GM12864 (cell line): ENCODE measurements at regions not wholly inside any gene's neighbourhood (a gene's known extent, or its start where the extent isn't known, plus 50 kb on each side); places are given as distances from the start of the nearest gene placed in this dataset.

Experiments used
- DNase-seq: peaks from one replicate; pipeline ENCODE4 v3.0.0-alpha.2; 2011; ENCODE audit warnings: low read depth
- H3K4me3 ChIP-seq: 2 replicates; pipeline ENCODE4 v1.5.1; 2011; ENCODE audit warnings: mild to moderate bottlenecking, low read depth, low read length, control low read depth
- TF ChIP-seq, protein P1 (sequence below): IDR thresholded peaks from 2 replicates; pipeline ENCODE4 v1.5.1; 2011; ENCODE audit warnings: low read depth, mild to moderate bottlenecking, moderate library complexity, low read length, control low read depth, inconsistent platforms; ENCODE audit errors: missing control alignments

DNA sequence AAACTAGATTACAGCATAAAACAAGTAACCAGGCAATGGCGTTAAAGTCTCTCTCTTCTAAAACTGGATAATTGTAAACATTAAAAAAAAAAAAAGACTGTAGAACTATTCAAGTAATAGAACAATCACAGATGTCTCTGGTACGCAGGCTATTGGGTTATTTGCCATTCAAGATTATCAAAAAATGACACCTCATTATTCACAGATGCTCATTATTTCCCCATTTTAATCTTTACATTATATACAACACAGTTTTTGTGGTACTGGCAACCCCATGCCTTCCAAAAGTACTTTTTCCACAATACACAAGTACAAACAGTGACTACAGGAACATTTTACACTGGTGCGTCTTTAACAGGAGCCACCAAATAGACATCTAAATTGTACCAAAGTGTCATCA lies 109.4 kb downstream of the ZNF608 start:
- TF ChIP-seq, protein P1, sequence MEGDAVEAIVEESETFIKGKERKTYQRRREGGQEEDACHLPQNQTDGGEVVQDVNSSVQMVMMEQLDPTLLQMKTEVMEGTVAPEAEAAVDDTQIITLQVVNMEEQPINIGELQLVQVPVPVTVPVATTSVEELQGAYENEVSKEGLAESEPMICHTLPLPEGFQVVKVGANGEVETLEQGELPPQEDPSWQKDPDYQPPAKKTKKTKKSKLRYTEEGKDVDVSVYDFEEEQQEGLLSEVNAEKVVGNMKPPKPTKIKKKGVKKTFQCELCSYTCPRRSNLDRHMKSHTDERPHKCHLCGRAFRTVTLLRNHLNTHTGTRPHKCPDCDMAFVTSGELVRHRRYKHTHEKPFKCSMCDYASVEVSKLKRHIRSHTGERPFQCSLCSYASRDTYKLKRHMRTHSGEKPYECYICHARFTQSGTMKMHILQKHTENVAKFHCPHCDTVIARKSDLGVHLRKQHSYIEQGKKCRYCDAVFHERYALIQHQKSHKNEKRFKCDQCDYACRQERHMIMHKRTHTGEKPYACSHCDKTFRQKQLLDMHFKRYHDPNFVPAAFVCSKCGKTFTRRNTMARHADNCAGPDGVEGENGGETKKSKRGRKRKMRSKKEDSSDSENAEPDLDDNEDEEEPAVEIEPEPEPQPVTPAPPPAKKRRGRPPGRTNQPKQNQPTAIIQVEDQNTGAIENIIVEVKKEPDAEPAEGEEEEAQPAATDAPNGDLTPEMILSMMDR, result no peak
- H3K4me3 ChIP-seq, result no peak overlapping the region
- DNase-seq, result no peak

GRCh38 chr5:124634741-124635323 lies 111.6 kb downstream of the ZNF608 start:
- DNase-seq, result no peak
- no peak overlapping the region for H3K4me3 ChIP-seq
- TF ChIP-seq, protein P1, result no peak

DNA sequence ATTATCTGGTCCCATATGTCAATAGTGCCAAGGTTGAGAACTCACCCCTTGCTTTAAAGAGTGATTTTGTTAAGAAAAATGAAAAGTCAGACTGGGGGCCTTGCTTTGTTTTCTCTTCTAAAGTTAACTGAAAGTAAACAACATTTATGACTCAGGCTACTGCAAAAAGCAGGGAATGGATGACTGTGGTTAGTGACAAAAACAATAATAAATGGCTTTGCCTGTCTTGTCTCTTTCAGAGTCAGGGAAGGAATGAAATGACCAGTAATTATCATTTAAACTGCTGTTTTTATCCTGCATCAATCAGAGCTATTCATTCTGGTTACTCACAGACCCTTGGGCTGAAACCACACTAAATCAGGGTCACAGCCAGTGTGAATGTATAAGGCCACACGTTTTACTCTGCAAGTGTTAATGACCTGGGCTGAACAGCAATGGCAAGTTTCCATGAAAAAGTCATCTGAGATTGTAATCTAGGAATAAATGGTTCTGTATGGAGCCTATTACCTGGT lies 112.2 kb downstream of the ZNF608 start:
- TF ChIP-seq, protein P1, result no peak
- H3K4me3 ChIP-seq, result no peak overlapping the region
- no peak for DNase-seq

DNA sequence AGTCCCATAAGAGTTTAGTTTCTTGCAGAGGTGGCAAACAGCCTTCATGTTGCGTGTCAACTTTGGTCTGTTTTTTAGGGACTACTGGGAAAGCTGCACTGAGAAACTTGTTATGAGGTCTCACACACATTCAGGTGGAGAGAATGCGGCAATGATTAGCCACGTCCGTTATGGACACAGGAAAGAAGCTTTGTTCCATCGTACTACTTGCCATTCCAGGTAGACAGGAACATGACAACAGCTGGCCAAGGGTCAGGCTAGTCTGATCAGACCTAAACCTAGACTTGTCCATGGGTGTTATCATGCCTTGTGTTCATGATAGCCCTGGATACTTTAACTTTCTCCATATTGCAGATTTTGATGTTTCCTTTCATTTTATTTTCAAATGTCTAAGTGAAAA lies 113.2 kb downstream of the ZNF608 start:
- no peak overlapping the region for H3K4me3 ChIP-seq
- TF ChIP-seq, protein P1, result no peak
- no peak for DNase-seq

DNA sequence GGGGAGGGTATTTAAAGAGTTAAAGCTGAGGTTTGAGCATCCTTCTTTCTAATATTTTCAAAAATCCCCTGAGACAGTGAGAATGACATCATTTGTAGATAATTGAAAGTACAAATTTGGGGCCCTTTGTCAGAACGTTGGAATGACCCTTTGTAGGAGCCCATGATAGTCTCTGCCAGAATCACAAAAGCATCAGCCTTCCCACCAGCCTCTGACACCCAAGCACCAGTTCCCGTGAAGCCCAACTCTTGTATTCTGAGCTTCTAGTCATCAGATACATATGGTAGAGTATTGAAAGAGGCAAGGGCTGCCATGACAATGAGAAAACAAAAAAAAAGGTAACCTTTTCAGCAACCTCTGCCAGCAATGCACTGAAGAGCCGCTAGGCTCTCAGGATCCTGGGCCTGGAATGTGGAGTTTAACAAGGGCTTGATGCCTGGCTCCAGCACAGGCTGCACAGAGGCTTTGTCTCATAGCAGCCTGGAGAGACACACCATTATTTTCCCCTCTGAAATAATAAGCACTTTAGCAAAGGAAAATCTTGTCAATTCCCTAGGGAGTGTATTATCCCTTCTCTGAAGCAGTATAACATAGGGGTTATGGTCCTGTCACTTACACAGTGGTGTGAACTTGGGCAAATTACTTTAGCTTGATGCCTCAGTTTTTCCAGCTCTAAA lies 114.4 kb downstream of the ZNF608 start:
- TF ChIP-seq, protein P1, result no peak
- DNase-seq, result no peak
- no peak overlapping the region for H3K4me3 ChIP-seq

DNA sequence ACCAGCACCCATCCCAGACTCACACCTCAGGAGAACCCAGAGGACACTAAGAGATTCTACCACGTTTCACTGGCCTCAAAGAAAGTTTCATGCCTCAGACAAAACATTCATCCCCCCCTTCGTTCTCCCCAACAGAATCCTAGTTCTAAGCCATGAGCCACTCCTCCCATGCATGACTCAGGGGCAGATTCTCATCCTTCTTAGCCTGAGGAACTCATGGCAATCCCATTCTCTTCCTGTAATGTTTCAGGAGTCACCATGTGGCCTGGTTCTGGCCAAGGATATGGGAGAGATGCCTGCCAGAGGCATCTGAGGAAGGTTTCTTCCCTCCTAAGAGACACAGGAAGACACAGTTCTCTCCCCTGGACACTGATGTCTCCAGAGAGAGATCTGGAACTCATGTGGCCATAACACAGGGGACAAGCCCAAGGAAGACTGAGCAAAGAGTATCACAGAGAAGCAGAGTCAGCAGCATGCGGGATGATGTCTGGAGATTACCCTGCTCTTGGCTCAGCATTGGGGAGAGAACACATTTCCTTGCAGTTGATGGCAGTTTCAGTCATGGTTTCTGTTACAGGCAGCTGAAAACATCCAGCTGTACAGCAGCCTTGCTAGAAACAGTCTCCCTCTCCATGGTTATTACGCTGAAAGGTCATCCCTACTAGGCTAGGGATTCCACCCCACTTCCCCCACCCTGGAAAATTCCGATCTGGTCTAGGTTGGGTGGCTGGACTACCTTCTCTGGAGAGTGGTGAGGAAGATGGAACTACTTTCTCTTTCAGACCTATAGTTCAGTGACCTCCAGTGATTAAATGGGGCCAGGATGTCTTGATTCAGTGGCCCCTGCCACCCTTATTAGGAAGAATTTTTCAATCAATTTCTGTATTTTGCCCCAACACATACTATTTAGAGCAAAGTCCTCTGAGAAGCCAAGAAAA lies 115.4 kb downstream of the ZNF608 start:
- DNase-seq, result no peak
- TF ChIP-seq, protein P1, result no peak
- no peak overlapping the region for H3K4me3 ChIP-seq
